Natural killer cell (primary cell): ENCODE measurements at regions not wholly inside any gene's neighbourhood (a gene's known extent, or its start where the extent isn't known, plus 50 kb on each side); places are given as distances from the start of the nearest gene placed in this dataset.

Experiments
- ATAC-seq, 3 donors: fragments of 150-1000 bp in 2 of 3; fragments of 200-7000 bp in 1 of 3; cut with Tn5 transposase; 1 replicate in 1 of 3; 2 replicates in 2 of 3; pipeline ENCODE4 v1.10.0; 2021; ENCODE audit warnings: mild to moderate bottlenecking in 2 of 3, moderate library complexity in 2 of 3
- DNase-seq, 2 donors: peaks; one replicate each; pipeline versions ENCODE4 v3.0.0 to v3.0.0-alpha.2; 2013 to 2021; ENCODE audit warnings: mixed read lengths in 1 of 2
- H3K27ac ChIP-seq: one replicate; pipeline ENCODE4 v1.5.1; 2013; ENCODE audit warnings: mild to moderate bottlenecking, low read length
- H3K27me3 ChIP-seq: one replicate; pipeline ENCODE4 v1.6.1; 2013; ENCODE audit warnings: low read length; ENCODE audit not compliant: control insufficient read depth, insufficient read depth
- H3K36me3 ChIP-seq: one replicate; pipeline ENCODE4 v1.6.1; 2013; ENCODE audit warnings: low read length; ENCODE audit not compliant: control insufficient read depth, insufficient read depth
- H3K4me1 ChIP-seq: one replicate; pipeline ENCODE4 v1.6.1; 2013; ENCODE audit warnings: low read length; ENCODE audit not compliant: control insufficient read depth, insufficient read depth
- H3K4me3 ChIP-seq: one replicate; pipeline ENCODE4 v1.5.1; 2013; ENCODE audit warnings: low read length
- H3K9me3 ChIP-seq: one replicate; pipeline ENCODE4 v1.6.1; 2013; ENCODE audit warnings: low read length; ENCODE audit not compliant: control insufficient read depth, insufficient read depth
- H3K27ac Mint-ChIP-seq, 2 donors: one replicate each; pipeline ENCODE4 v1.8.0; 2022; ENCODE audit warnings: mild to moderate bottlenecking in 2 of 2, mixed read lengths in 2 of 2, moderate library complexity in 1 of 2
- H3K27me3 Mint-ChIP-seq, 2 donors: one replicate each; pipeline ENCODE4 v1.8.0; 2022; ENCODE audit warnings: low read depth in 2 of 2, mixed read lengths in 2 of 2
- H3K36me3 Mint-ChIP-seq: one replicate; pipeline ENCODE4 v1.8.0; 2022; ENCODE audit warnings: mixed read lengths
- H3K4me1 Mint-ChIP-seq, 2 donors: one replicate each; pipeline ENCODE4 v1.8.0; 2022; ENCODE audit warnings: mixed read lengths in 2 of 2
- H3K4me3 Mint-ChIP-seq: one replicate; pipeline ENCODE4 v1.8.0; 2022; ENCODE audit warnings: mild to moderate bottlenecking, moderate library complexity, mixed read lengths
- H3K9me3 Mint-ChIP-seq, 2 donors: one replicate each; pipeline ENCODE4 v1.8.0; 2022; ENCODE audit warnings: mixed read lengths in 2 of 2
- CTCF ChIP-seq: fragments of 200-600 bp; IDR thresholded peaks from one replicate; pipeline ENCODE4 v1.8.0; 2022; ENCODE audit warnings: antibody characterized with exemption
- WGBS: methylation state at CpG from one replicate; pipeline ENCODE4 v1.1.7; 2013; ENCODE audit warnings: missing lambda C conversion rate; ENCODE audit not compliant: insufficient coverage; 5-methylcytosine and 5-hydroxymethylcytosine counted together
- intact Hi-C: fragments of 100-400 bp; cut with micrococcal nuclease; formaldehyde crosslinking; loops from one replicate; pipeline ENCODE4 v1.14.2; 2022

DNA sequence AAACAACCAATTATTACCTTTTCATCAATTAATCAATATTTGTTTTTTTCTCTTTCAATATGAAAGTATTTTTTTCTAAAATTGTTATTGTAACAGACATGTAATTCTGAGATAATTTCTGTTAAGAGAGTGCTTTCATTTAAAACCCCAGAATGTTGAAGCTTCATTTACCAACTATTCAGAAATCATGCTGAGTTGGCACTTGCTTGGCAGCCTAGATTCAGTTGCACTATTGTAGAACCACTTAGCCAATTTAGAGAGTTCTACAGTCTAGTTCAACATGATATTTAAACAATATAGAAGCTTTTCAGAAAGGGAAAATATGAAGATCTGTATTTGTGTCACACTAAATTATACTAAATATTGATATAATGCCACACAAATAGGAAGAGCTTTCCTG, 56.1 kb upstream of the NKAIN2 start:
- Histone ChIP-seq H3K4me3 (no peak overlapping the region), H3K4me1 (no peaks in the 10 kb centered on the region), H3K9me3 (no peaks in the 10 kb centered on the region), H3K36me3 (no peaks in the 10 kb centered on the region), H3K27me3 (no peaks in the 10 kb centered on the region), H3K27ac (no peak overlapping the region)
- no peak for TF ChIP-seq CTCF
- Mint-ChIP-seq H3K4me1 (no peaks in the 10 kb centered on the region), H3K36me3 (no peaks in the 10 kb centered on the region), H3K4me3 (no peak overlapping the region), H3K27me3 (no peaks in the 10 kb centered on the region), H3K9me3 (peaks cover 7 to 10% of the 10 kb centered on the region in 2 donors), H3K27ac (no peak overlapping the region)
- intact Hi-C loops = no loop called here
- DNase-seq (no peak), ATAC-seq (no peak)

DNA sequence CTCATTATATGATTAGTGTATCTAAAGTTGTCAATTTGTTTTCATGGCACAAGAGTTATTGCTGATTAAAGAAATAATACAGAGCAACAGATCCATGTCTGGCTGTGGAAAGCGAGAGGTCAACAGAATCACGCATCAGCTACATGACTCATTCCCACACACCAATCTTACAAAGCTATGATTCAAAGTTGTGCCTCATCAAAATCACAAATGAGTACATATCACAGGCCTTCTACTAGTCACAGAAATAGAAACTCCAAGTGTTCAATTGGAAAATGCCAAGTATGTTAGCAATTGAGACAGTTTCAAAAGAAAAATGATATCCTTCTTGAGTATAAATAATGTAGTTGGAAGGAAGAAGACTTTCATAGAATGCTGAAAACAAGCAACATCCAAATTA, 57.8 kb upstream of the NKAIN2 start:
- no peak for ATAC-seq
- H3K4me1 ChIP-seq = no peaks in the 10 kb centered on the region
- intact Hi-C loops = no loop called here
- 90% methylated on average over 2 of the region's 2 CpGs for WGBS
- no peaks in the 10 kb centered on the region for H3K27me3 ChIP-seq
- Mint-ChIP-seq H3K36me3 (no peaks in the 10 kb centered on the region), H3K27ac (no peak overlapping the region), H3K9me3 (peaks cover 2 to 3% of the 10 kb centered on the region in 2 donors), H3K4me1 (no peaks in the 10 kb centered on the region), H3K4me3 (no peak overlapping the region), H3K27me3 (no peaks in the 10 kb centered on the region)
- H3K27ac ChIP-seq = no peak overlapping the region
- no peaks in the 10 kb centered on the region for H3K36me3 ChIP-seq
- H3K9me3 ChIP-seq = no peaks in the 10 kb centered on the region
- TF ChIP-seq CTCF = no peak
- DNase-seq = no peak
- H3K4me3 ChIP-seq = no peak overlapping the region

GRCh38 chr6:123744840-123745239, 58.8 kb upstream of the NKAIN2 start:
- no peak overlapping the region for H3K4me3 ChIP-seq
- no peak overlapping the region for H3K27ac Mint-ChIP-seq
- no peaks in the 10 kb centered on the region for H3K27me3 ChIP-seq
- no peak overlapping the region for H3K27ac ChIP-seq
- WGBS = no CpG with 5 or more reads among the region's 2 CpGs
- H3K36me3 Mint-ChIP-seq = no peaks in the 10 kb centered on the region
- intact Hi-C loops = no loop called here
- H3K9me3 Mint-ChIP-seq = peaks cover 2 to 7% of the 10 kb centered on the region in 2 donors
- DNase-seq (no peak), ATAC-seq (no peak)
- no peaks in the 10 kb centered on the region for H3K36me3 ChIP-seq
- no peaks in the 10 kb centered on the region for H3K4me1 ChIP-seq
- TF ChIP-seq CTCF = no peak
- no peak overlapping the region for H3K4me3 Mint-ChIP-seq
- H3K27me3 Mint-ChIP-seq = no peaks in the 10 kb centered on the region
- H3K9me3 ChIP-seq = no peaks in the 10 kb centered on the region
- no peaks in the 10 kb centered on the region for H3K4me1 Mint-ChIP-seq

- peaks cover 0 to 4% of the 10 kb centered on the region in 2 donors for H3K9me3 Mint-ChIP-seq
- intact Hi-C loops = no loop called here
- H3K36me3 Mint-ChIP-seq = no peaks in the 10 kb centered on the region
- no peak overlapping the region for H3K27ac ChIP-seq
- H3K9me3 ChIP-seq = peaks cover 2% of the 10 kb centered on the region
- H3K36me3 ChIP-seq = no peaks in the 10 kb centered on the region
- TF ChIP-seq CTCF = no peak
- no peaks in the 10 kb centered on the region for H3K4me1 ChIP-seq
- no peak overlapping the region for H3K4me3 ChIP-seq
- ATAC-seq (no peak), DNase-seq (no peak)
- no peaks in the 10 kb centered on the region for H3K27me3 ChIP-seq
- no peaks in the 10 kb centered on the region for H3K4me1 Mint-ChIP-seq
- H3K27me3 Mint-ChIP-seq = no peaks in the 10 kb centered on the region
- H3K27ac Mint-ChIP-seq = no peak overlapping the region
- H3K4me3 Mint-ChIP-seq = no peak overlapping the region
Observed at GRCh38 chr6:123742626-123743025, 61.0 kb upstream of the NKAIN2 start.
